NCI-H2227 (cell line): ENCODE measurements at regions not wholly inside any gene's neighbourhood (a gene's known extent, or its start where the extent isn't known, plus 50 kb on each side); places are given as distances from the start of the nearest gene placed in this dataset.
A peak's percentile ranks its signal among the peaks of the same experiment; 100 is the strongest.
"Not testable (repeated sequence)": the region's sequence is repeated elsewhere in the genome, so short reads cannot be mapped to it uniquely, and the experiment has no call there.

Experiments
- DNase-seq: peaks from one replicate; lab custom pipeline; 2025; ENCODE audit not compliant: unreplicated experiment; lab: John Stamatoyannopoulos, UW

- no peak for DNase-seq
Observed at GRCh38 chr12:74076918-74077317, 460.7 kb upstream of the ATXN7L3B start.

GRCh38 chr12:74105434-74105833 lies 432.2 kb upstream of the ATXN7L3B start:
- DNase-seq = no peak

- DNase-seq = no peak
Observed at GRCh38 chr12:74108729-74109128, 428.9 kb upstream of the ATXN7L3B start.

- no peak for DNase-seq
Observed at GRCh38 chr12:74111688-74112360, 425.8 kb upstream of the ATXN7L3B start.

GRCh38 chr12:74119811-74120362 lies 417.7 kb upstream of the ATXN7L3B start:
- DNase-seq = no peak

- no peak for DNase-seq
Observed at GRCh38 chr12:74120644-74121043, 417.0 kb upstream of the ATXN7L3B start.

GRCh38 chr12:74129702-74130101 lies 407.9 kb upstream of the ATXN7L3B start:
- DNase-seq = no peak

GRCh38 chr12:74144396-74144795 lies 393.2 kb upstream of the ATXN7L3B start:
- no peak for DNase-seq

GRCh38 chr12:74145328-74145727 lies 392.3 kb upstream of the ATXN7L3B start:
- no peak for DNase-seq

- no peak for DNase-seq
Observed at GRCh38 chr12:74148849-74149248, 388.8 kb upstream of the ATXN7L3B start.

- DNase-seq = peak; percentile 16
Observed at GRCh38 chr12:74152370-74152769, 385.3 kb upstream of the ATXN7L3B start.

GRCh38 chr12:74166096-74166495 lies 371.5 kb upstream of the ATXN7L3B start:
- no peak for DNase-seq

- DNase-seq = no peak
Observed at GRCh38 chr12:74169607-74170006, 368.0 kb upstream of the ATXN7L3B start.

GRCh38 chr12:74170645-74171477 lies 366.8 kb upstream of the ATXN7L3B start:
- DNase-seq = no peak

- DNase-seq = no peak
Observed at GRCh38 chr12:74171478-74171909, 366.1 kb upstream of the ATXN7L3B start.

GRCh38 chr12:74174961-74175360 lies 362.7 kb upstream of the ATXN7L3B start:
- DNase-seq = not testable (repeated sequence)

- no peak for DNase-seq
Observed at GRCh38 chr12:74185360-74185759, 352.3 kb upstream of the ATXN7L3B start.

- DNase-seq = no peak
Observed at GRCh38 chr12:74193191-74193590, 344.4 kb upstream of the ATXN7L3B start.

GRCh38 chr12:74204236-74204635 lies 333.4 kb upstream of the ATXN7L3B start:
- DNase-seq = no peak

GRCh38 chr12:74227846-74228545 lies 309.6 kb upstream of the ATXN7L3B start:
- no peak for DNase-seq

GRCh38 chr12:74229671-74230070 lies 308.0 kb upstream of the ATXN7L3B start:
- DNase-seq = no peak
